HG03575 (cell line): ENCODE measurements at regions not wholly inside any gene's neighbourhood (a gene's known extent, or its start where the extent isn't known, plus 50 kb on each side); places are given as distances from the start of the nearest gene placed in this dataset.

Source experiments
- ATAC-seq: cut with Tn5 transposase; IDR thresholded peaks from one replicate; pipeline ENCODE4 v1.9.1; 2021; ENCODE audit not compliant: unreplicated experiment, insufficient number of reproducible peaks, low FRiP score; ENCODE audit errors: extremely low read depth

- ATAC-seq = peak; percentile 64
Observed at GRCh38 chr10:52900593-52900992, 128.0 kb upstream of the MBL2 start.

DNA sequence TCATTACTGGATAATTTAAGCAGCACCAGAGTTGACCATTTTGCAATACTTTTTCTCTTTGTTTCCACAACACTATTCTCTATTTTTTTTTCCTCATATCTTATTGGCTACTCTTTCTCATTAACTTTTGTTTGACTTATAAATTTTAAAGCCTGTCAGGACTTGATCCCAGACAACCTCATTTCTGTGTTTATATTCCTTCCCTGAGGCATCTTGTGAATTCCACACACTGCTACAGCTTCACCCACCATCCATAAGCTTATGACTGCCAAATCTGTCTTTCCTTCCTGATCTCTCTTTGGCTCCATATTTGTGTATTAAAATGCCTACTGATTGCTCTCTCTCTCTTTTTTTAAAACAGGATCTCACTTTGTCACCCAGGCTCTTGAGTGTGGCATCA is 124.6 kb upstream of the MBL2 start:
- ATAC-seq = no peak

DNA sequence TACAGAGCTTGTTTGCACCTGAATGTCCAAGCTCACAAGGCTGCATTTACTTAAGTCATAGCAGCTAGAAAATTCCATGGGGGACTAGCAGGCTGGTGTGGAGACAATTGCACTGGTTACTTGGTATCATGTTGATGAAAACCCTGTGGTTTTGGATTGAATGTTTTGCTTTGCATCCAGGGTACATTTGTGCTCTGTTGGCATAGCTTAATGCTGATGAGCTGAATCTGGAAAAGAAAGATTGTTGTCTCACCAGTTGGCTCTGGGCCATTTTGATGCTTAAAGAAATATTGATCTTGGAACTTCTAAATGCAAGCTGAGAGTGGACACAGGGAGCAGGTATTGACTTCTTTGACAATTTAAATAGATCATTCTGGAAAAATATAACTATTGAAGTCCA is 122.5 kb upstream of the MBL2 start:
- ATAC-seq = no peak

GRCh38 chr10:52890281-52890680 is 117.7 kb upstream of the MBL2 start:
- no peak for ATAC-seq

DNA sequence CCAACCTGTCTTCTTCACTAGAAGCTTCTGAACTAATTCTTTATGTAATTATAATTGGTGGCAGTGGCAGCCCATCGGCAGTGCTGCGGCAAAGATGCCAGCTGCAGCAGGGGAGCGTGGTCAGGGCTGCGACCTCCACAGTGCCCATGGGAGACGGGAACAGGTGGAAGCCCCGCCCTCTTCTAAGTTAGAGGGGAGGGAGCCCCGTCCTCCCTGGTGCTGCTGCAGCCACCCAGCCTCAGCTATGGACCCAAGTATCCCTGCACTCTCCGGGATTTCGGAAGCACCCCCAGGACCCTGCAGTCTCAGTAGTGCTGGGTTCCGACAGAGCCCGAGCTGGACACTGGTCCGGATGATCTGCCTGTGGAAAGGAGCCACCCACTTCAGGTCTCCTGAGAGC is 117.0 kb upstream of the MBL2 start:
- no peak for ATAC-seq

DNA sequence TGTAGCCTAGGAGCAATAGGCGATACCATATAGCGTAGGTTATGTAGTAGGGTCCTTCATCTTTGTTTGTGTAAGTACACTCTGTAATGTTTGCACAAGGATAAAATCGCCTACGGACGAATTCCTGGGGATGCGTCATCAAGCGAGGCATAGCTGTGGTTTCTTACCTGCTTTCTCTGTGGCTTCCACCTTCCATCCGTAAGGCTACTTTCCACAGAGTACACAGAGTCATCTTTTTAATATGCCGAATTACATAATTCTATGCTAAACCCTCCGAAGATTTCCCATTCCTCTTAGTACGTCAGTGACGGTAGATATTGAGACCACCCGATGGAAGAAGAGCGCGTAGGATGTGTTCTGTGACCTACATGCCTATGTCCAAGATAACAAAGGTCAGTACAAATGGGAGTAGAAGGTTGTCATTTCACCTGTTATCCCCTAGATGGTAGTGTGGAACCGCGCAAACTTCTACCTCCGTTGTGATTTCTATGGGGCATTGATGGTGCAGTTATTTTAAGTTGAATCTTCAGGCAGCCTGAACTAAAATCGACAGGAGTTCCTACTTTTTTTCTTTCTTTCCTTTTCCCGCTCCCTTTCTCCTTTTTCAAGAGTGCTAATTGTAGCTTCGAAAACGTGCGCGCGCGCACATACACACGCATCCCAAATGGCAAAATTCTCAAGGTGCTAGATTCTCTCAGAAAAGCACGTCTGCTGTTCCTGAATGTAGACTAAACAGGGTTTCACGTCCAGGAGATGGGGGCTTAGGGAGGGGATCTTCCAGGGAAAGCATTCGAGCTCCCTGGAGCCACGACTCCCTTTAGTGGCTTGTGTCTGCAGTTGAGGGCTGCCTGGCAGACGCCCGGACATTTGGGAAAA is 111.7 kb upstream of the MBL2 start:
- ATAC-seq = peak; percentile 87

DNA sequence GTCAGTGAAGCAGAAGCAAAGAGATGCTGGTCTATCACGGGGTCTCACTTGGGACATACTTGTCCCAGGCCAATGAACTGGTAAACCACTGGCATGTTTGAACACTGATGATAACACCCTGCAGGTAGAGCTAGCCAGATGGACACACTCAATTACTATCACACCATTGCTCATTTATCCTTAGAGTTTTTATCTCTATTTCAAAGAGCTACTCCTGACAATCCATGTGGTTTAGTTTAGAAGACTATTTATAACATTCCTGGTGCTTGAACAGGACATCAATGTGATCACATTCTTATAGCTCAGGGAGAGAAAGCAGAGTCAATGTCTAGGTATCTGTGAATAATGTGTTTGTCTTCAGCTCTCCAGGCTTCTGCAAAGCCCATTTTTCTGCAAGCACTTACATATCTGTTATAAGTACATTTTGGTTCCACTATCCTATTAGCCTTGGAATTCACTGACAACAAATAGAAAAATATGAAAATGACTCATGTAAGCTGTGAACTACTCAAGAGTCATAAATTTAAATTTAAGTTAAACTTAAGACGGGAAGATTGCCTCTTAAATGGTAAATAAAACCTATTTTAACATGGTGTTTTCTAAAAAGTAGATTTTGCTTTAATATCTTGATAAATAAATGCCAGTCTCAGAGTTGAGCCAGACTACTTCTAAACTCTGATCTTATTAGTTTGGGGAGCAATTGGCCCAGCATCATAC is 106.7 kb upstream of the MBL2 start:
- no peak for ATAC-seq

GRCh38 chr10:52877451-52877850 is 104.9 kb upstream of the MBL2 start:
- ATAC-seq = no peak

GRCh38 chr10:52875336-52875735 is 102.8 kb upstream of the MBL2 start:
- ATAC-seq = no peak

GRCh38 chr10:52874581-52874980 is 102.0 kb upstream of the MBL2 start:
- ATAC-seq = no peak

- no peak for ATAC-seq
Observed at GRCh38 chr10:52871191-52871843, 98.7 kb upstream of the MBL2 start.

- ATAC-seq = no peak
Observed at GRCh38 chr10:52870562-52870961, 98.0 kb upstream of the MBL2 start.

GRCh38 chr10:52869864-52870263 is 97.3 kb upstream of the MBL2 start:
- ATAC-seq = no peak

- ATAC-seq = no peak
Observed at GRCh38 chr10:52865213-52865612, 92.6 kb upstream of the MBL2 start.

DNA sequence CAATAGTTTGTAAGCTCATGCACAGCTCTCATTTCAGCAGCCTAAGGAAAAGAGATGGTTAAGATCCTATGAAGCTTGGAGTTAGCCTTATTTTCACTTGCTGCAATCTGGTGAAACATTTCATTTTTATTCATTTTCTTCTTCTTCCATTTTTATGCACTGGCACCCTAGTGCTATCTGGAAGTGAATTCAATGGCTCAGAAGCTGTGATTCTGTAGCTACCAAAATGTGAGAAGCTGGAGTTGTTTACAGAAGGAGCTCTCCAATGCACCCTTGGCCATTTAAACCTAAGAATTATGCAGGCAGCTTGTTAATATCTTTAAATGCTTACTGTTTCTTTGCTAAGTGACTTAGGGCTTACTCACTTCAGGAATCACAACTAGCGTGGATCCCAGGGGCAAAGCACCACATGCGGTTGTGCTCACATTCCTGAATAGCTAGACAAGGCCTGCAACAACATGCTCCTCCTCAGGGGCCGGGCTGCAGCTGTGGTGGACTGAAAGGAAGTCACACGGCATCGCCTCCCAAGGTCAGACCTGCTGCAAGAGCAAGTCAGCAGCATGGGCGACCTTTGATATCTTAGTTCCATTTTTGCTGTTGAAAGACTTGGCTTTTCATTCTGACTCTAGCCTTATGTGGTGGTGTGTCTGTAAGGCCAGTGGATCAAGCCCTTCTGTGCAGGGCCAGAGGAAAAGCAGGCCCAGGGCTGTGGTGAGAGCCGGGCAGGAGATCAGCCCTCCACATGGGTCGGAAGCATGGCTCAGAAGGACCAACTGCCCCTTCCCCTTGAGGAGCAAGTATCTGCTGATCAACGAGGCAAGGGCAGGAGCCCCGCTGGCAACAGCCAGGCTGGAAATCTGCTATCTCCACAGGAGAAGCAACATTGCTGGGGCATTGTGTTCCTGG is 91.9 kb upstream of the MBL2 start:
- ATAC-seq = no peak

DNA sequence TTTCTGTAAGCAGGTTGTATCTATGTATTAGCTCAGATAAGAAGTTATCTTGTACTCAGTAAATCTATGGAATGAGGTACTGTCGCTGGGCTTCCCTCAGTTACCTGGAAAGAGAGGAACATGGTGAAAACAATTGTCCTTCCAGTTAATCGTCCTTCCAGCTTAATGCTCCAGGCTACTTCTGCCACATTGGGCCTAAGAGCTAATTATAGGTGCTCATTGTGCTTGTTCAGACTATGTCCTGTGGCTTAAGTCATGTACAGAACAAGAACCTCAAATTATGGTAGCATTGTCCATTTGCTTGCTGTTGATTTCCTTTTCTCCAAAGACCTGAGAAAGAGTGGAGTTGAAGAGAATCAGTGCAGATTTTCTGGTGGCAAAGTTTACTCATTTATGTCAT is 86.1 kb upstream of the MBL2 start:
- ATAC-seq = no peak

DNA sequence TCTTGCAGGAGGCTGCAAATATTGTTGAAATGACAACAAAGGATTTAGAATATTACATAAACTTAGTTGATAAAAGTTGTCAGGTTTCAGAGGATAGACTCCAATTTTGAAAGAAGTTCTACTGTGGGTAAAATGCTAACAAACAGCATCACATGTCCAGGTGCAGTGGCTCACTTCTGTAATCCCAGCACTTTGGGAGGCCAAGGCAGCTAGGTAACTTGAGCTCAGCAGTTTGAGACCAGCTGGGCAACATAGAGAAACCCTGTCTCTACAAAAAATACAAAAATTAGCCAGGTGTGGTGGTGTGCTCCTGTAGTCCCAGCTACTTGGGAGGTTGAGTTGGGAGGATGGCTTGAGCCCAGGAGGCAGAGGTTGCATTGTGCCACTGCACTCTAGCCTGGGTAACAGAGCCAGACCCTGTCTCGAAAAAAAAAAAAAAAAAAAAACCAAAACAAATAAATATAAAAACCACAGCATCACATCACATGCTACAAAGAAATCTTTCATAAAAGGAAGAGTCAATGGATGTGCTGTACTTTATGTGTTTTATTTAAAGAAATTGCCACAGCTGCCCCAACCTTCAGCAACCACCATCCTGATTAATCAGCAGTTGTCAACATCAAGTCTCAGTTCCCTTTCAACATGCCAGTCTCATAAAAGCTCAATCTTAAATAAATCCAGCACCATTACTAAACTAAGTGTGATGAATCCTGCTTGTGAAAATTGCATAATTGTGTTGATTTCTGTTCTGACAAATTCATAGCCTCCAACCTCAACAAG is 83.2 kb upstream of the MBL2 start:
- ATAC-seq = no peak

DNA sequence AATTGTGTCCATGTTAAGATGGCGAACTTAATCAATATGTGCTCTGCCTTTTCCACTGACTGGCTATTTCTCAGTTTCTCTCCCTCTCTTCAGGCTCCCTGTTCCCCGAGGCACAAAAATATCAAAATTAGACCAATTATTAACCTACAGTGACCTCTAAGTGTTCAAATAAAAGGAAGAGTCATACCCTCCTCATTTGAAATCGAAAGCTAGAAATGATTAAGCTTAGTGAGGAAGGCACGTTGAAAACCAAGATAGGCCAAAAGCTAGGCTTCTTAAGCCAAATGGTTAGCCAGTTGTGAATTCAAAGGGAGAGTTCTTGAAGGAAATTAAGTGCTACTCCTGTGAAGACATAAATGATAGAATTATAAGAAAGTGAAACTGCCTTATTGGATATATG is 81.1 kb upstream of the MBL2 start:
- ATAC-seq = no peak
